Loucy (cell line): ENCODE measurements at regions not wholly inside any gene's neighbourhood (a gene's known extent, or its start where the extent isn't known, plus 50 kb on each side); places are given as distances from the start of the nearest gene placed in this dataset.

ENCODE experiments used
- CTCF ChIP-seq: fragments of 200-600 bp; sonication (generic); conservative IDR thresholded peaks from 2 replicates; pipeline ENCODE4 v1.5.1; 2014; ENCODE audit warnings: mild to moderate bottlenecking, antibody characterized with exemption, low read length
- EZH2phosphoT487 ChIP-seq: fragments of 200-600 bp; IDR thresholded peaks from 2 replicates; pipeline ENCODE4 v1.6.1; 2018; ENCODE audit warnings: antibody characterized with exemption, mild to moderate bottlenecking, moderate library complexity, borderline replicate concordance

DNA sequence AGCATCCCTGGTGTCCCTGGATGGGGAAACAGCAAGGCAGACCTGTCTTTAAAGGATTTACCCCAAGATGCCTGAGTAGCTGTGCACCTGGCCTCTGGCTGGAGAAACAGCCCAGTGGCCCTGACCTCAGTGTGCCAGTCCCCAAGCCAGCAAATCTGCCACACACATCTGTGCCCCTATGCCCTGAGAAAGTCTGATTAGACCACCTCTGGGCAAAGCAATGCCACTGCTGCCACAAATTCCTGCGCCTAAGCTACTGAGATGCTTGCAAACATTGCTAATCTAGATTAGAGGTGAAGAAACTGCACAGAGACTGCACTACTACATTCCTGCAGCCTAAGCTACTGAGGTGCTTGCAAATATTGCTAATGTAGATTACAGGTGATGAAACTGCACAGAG lies 269.6 kb downstream of the CEMIP2 start:
- TF ChIP-seq EZH2phosphoT487 = no peak
- TF ChIP-seq CTCF = no peak
